Hepatocyte (in vitro differentiated cells): ENCODE measurements at regions not wholly inside any gene's neighbourhood (a gene's known extent, or its start where the extent isn't known, plus 50 kb on each side); places are given as distances from the start of the nearest gene placed in this dataset.
"Not testable (repeated sequence)": the region's sequence is repeated elsewhere in the genome, so short reads cannot be mapped to it uniquely, and the experiment has no call there.

Experiments
- DNase-seq: peaks from one replicate; pipeline ENCODE4 v3.0.0-alpha.2; 2016; ENCODE audit warnings: low spot score
- H2AFZ ChIP-seq: fragments of 200-600 bp; sonication (generic); 2 replicates; pipeline ENCODE4 v1.6.0; 2016; ENCODE audit warnings: antibody characterized with exemption, mild to moderate bottlenecking
- H3K27ac ChIP-seq: fragments of 200-600 bp; sonication (generic); 2 replicates; pipeline ENCODE4 v1.5.1; 2016; ENCODE audit warnings: mild to moderate bottlenecking
- H3K27me3 ChIP-seq: fragments of 200-600 bp; sonication (generic); 2 replicates; pipeline ENCODE4 v1.6.1; 2016
- H3K36me3 ChIP-seq: fragments of 200-600 bp; sonication (generic); replicated peaks from 2 replicates; pipeline ENCODE4 v1.5.1; 2016; ENCODE audit warnings: low read depth; ENCODE audit not compliant: insufficient read depth
- H3K4me1 ChIP-seq: fragments of 200-600 bp; sonication (generic); 2 replicates; pipeline ENCODE4 v1.5.1; 2016; ENCODE audit warnings: mild to moderate bottlenecking, moderate library complexity; ENCODE audit not compliant: insufficient read depth
- H3K4me2 ChIP-seq: fragments of 200-600 bp; sonication (generic); 2 replicates; pipeline ENCODE4 v1.6.0; 2016
- H3K4me3 ChIP-seq: fragments of 200-600 bp; sonication (generic); 2 replicates; pipeline ENCODE4 v1.5.1; 2016; ENCODE audit warnings: mild to moderate bottlenecking
- H3K79me2 ChIP-seq: fragments of 200-600 bp; sonication (generic); 2 replicates; pipeline ENCODE4 v1.6.0; 2017; ENCODE audit warnings: mild to moderate bottlenecking
- H3K9me2 ChIP-seq: fragments of 200-600 bp; sonication (generic); replicated peaks from 2 replicates; pipeline ENCODE4 v1.6.0; 2017; ENCODE audit warnings: mild to moderate bottlenecking; ENCODE audit not compliant: insufficient read depth
- H3K9me3 ChIP-seq: fragments of 200-600 bp; sonication (generic); 2 replicates; pipeline ENCODE4 v1.5.1; 2016; ENCODE audit warnings: low read depth, mild to moderate bottlenecking
- H4K20me1 ChIP-seq: fragments of 200-600 bp; sonication (generic); 2 replicates; pipeline ENCODE4 v1.6.0; 2016; ENCODE audit warnings: mild to moderate bottlenecking; ENCODE audit not compliant: insufficient read depth, poor library complexity, severe bottlenecking
- EZH2 ChIP-seq: fragments of 200-600 bp; sonication (generic); IDR thresholded peaks from 2 replicates; pipeline ENCODE4 v1.6.1; 2016; ENCODE audit warnings: antibody characterized with exemption, mild to moderate bottlenecking, borderline replicate concordance
- EZH2phosphoT487 ChIP-seq: fragments of 200-600 bp; sonication (generic); IDR thresholded peaks from one replicate; pipeline ENCODE4 v1.6.1; 2018; ENCODE audit warnings: antibody characterized with exemption, mild to moderate bottlenecking, low read depth, moderate library complexity; ENCODE audit not compliant: unreplicated experiment, severe bottlenecking
- WGBS: methylation state at CpG from one replicate; pipeline ENCODE4 v1.1.6; 2016; ENCODE audit warnings: low lambda C conversion rate; ENCODE audit errors: missing lambda C conversion rate; 5-methylcytosine and 5-hydroxymethylcytosine counted together
- TF ChIP-seq, protein P1 (sequence below): fragments of 200-600 bp; sonication (generic); IDR thresholded peaks from 2 replicates; pipeline ENCODE4 v1.5.1; 2016; ENCODE audit warnings: antibody characterized with exemption, mild to moderate bottlenecking; ENCODE audit not compliant: poor library complexity

DNA sequence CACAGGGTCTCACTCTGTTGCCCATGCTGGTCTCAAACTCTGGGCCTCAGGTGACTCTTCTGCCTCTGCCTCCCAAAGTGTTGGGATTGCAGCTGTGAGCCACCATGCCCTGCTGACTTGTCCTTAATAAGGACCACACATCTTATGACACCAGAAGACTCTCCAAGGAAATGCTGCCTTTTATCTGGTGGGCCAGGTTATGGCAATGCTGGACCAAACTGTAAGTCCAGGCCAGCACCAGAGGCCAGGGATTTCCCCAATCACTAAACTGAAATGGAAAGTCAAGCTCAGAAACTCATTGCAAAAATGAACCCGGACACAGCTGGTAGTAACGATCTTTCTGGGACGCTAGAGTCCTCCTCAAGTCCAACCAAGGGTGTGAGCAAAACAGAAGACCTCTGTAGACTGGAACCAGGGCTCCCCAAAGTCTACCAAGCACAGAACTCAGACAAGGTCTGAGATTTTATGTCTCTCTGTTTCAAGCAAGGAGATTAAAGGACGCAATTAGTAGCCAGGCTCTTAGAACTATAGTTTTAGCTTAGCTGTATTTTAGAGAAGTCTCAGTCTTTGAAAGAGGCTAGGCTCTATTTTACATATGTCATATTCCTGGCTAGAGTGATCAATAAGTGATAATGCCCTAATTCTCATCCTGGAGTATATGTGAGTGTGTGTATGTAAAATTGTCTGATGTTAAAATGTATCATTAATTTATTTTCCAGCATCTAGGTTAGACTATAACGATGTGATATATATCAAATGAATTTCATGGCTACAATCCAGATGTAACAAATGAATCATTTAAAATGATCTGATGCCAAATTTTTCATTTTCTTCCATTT, 74.0 kb upstream of the ITGB1 start:
- H3K4me3 ChIP-seq, result no peak overlapping the region
- H3K27me3 ChIP-seq, result no peaks in the 10 kb centered on the region
- no peaks in the 10 kb centered on the region for H3K36me3 ChIP-seq
- H3K9me2 ChIP-seq, result no peaks in the 10 kb centered on the region
- H3K4me1 ChIP-seq, result no peaks in the 10 kb centered on the region
- TF ChIP-seq EZH2phosphoT487 (no peak), EZH2 (no peak)
- TF ChIP-seq, protein P1, sequence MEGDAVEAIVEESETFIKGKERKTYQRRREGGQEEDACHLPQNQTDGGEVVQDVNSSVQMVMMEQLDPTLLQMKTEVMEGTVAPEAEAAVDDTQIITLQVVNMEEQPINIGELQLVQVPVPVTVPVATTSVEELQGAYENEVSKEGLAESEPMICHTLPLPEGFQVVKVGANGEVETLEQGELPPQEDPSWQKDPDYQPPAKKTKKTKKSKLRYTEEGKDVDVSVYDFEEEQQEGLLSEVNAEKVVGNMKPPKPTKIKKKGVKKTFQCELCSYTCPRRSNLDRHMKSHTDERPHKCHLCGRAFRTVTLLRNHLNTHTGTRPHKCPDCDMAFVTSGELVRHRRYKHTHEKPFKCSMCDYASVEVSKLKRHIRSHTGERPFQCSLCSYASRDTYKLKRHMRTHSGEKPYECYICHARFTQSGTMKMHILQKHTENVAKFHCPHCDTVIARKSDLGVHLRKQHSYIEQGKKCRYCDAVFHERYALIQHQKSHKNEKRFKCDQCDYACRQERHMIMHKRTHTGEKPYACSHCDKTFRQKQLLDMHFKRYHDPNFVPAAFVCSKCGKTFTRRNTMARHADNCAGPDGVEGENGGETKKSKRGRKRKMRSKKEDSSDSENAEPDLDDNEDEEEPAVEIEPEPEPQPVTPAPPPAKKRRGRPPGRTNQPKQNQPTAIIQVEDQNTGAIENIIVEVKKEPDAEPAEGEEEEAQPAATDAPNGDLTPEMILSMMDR, result no peak
- H3K9me3 ChIP-seq, result no peaks in the 10 kb centered on the region
- H3K27ac ChIP-seq, result no peak overlapping the region
- no peak overlapping the region for H3K4me2 ChIP-seq
- no peaks in the 10 kb centered on the region for H3K79me2 ChIP-seq
- H4K20me1 ChIP-seq, result no peaks in the 10 kb centered on the region
- no peak overlapping the region for H2AFZ ChIP-seq
- no peak for DNase-seq
- WGBS, result 89% methylated on average over 5 of the region's 5 CpGs

DNA sequence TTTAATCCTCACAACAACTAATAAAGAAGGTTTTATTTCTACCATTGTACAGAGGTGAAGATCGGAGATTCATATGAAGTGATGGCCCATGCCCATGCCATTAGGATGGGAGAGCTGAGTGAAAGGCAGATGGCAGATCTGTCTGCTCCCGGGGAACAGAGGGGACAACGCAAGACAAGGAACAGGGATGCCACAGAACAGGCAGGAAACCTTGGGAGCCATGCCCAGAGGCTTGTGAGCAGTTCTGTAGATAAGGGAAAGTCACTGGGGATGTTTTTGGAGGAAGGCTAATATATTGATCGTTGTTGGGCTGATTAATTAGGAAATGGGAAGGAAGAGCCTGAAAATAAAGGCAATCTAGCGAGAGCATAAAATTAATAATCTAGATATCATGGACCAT, 73.1 kb upstream of the ITGB1 start:
- Histone ChIP-seq H3K36me3 (no peaks in the 10 kb centered on the region), H2AFZ (no peak overlapping the region), H3K4me1 (no peaks in the 10 kb centered on the region), H3K27ac (no peak overlapping the region), H3K4me3 (no peak overlapping the region), H3K4me2 (no peak overlapping the region), H3K27me3 (no peaks in the 10 kb centered on the region), H3K9me2 (no peaks in the 10 kb centered on the region), H3K79me2 (no peaks in the 10 kb centered on the region), H3K9me3 (no peaks in the 10 kb centered on the region), H4K20me1 (no peaks in the 10 kb centered on the region)
- no peak for DNase-seq
- TF ChIP-seq, protein P1, result no peak
- no peak for TF ChIP-seq EZH2
- TF ChIP-seq EZH2phosphoT487, result no peak
- 95% methylated on average over 5 of the region's 5 CpGs for WGBS

DNA sequence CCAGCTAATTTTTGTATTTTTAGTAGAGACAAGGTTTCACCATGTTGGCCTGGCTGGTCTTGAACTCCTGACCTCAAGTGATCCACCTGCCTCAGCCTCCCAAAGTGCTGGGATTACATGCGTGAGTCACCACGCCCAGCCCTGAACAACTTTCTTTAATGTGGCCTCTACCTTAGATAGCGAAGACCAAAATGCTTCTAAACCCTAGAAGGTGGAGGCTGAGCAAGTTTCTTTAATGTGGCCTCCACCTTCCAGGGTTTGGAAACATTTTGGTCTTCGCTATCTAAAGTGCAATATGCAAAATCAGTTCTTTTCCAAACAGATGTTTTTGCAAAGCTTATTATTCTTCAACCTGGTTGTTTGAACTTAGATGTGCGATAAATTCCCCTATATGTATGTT, 70.5 kb upstream of the ITGB1 start:
- not testable (repeated sequence) for H3K36me3 ChIP-seq, H3K9me3 ChIP-seq, H3K4me2 ChIP-seq, H3K9me2 ChIP-seq, H2AFZ ChIP-seq, H3K79me2 ChIP-seq, H3K4me3 ChIP-seq, H4K20me1 ChIP-seq, H3K27ac ChIP-seq, H3K4me1 ChIP-seq, DNase-seq, H3K27me3 ChIP-seq
- 86% methylated on average over 5 of the region's 5 CpGs for WGBS

DNA sequence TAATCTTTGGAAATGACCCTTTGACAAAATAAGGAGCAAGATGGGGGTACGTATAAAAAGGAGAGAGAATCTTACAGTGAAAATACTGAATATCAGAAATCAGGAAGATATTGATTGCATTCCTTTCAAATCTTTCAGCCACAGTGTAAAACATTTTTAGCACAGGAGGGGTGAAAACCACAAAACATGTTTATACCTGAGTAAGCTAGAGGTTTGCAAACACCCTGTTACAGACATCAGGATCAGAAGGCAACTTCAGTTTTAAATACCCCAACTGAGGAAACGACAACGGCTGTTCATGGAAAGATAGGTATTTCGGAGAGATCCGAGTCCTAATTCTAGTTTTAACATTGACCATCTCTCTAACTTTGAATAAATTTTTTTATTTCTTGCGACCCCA, 69.1 kb upstream of the ITGB1 start:
- TF ChIP-seq EZH2 (no peak), EZH2phosphoT487 (no peak)
- TF ChIP-seq, protein P1, result no peak

More for the DNA sequence above, 69.1 kb upstream of the ITGB1 start:
- H3K4me1 ChIP-seq, result no peaks in the 10 kb centered on the region
- H3K4me3 ChIP-seq, result no peak overlapping the region
- no peak overlapping the region for H2AFZ ChIP-seq
- no peaks in the 10 kb centered on the region for H3K79me2 ChIP-seq
- H3K4me2 ChIP-seq, result no peak overlapping the region
- no peaks in the 10 kb centered on the region for H3K9me2 ChIP-seq
- 80% methylated on average over 6 of the region's 6 CpGs for WGBS
- H4K20me1 ChIP-seq, result no peaks in the 10 kb centered on the region
- no peak overlapping the region for H3K27ac ChIP-seq
- H3K36me3 ChIP-seq, result no peaks in the 10 kb centered on the region
- DNase-seq, result no peak
- no peaks in the 10 kb centered on the region for H3K27me3 ChIP-seq
- H3K9me3 ChIP-seq, result no peaks in the 10 kb centered on the region
